ENCODE measurements at regions not wholly inside any gene's neighbourhood (a gene's known extent, or its start where the extent isn't known, plus 50 kb on each side); places are given as distances from the start of the nearest gene placed in this dataset.

- TF ChIP-seq POLR2A (IDR thresholded peaks at IDR 0.05) (no peak), CTCF (IDR thresholded peaks at IDR 0.05) (no peak)
These were observed 125.0 kb upstream of the TBL1X start for GRCh38 chrX:9339603-9340491.

Measured in right lobe of liver (tissue), 4 donors.